ENCODE measurements at regions not wholly inside any gene's neighbourhood (a gene's known extent, or its start where the extent isn't known, plus 50 kb on each side); places are given as distances from the start of the nearest gene placed in this dataset.

DNA sequence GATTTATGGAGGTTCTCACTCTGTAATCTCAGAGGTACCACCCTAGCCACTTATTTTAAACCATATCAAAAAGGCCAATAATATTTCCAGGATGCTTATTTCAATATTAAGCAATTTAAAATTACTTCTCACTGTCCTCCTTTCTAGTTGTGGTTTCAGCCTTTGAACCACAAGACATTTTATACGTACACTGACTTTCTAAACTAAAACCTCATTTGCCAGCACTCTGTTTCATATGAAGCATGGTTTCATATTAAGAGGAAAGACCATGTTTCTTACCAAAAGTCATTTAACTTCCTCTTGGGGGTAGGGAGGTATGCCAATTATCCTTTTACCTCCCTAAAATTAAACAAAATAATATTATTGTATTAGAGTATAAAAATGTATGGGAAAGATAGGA, 399.8 kb downstream of the CDH7 start:
- ATAC-seq (no peak), DNase-seq (ENCODE audit: low spot score) (no peak)

DNA sequence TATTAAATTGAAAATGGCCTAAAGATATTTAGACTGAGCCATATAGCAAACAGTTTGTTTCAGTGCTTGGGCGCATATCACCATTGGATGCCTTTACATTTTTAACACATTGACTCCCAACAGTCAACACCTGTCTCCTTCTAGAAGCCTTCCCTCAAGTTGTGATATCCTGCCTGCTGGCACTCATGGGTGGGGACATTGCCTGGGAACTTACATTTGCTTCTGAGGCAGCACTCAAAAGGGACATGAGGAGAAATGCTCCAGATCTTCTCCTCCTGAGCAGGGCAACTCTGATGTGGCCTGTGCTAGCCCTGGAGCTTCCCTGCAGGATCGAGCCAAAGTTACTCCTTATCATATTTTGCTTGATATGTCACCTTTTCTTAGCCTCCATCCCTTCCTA, 392.2 kb downstream of the CDH7 start:
- no peak for DNase-seq (ENCODE audit: low spot score)

DNA sequence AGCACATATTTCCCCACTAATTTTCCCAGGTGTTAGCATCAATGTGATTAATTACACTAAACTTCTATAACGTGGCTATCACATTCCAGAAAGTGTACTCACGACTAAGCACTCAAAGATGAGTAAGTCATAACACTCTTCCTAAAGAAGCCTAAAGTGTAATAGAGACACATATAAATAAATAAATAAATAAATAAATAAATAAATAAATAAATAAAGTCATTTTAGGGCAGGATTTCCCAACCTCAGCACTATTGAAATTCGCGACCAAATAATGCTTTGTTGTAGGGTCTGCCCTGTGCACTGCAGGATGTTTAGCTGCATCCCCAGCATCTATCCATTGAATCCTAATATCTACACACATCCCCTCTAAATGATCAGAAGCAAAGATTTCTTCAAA, 390.9 kb downstream of the CDH7 start:
- no peak for ATAC-seq
- no peak for DNase-seq (ENCODE audit: low spot score)

More for the DNA sequence above, 392.2 kb downstream of the CDH7 start:
- ATAC-seq, result no peak

DNA sequence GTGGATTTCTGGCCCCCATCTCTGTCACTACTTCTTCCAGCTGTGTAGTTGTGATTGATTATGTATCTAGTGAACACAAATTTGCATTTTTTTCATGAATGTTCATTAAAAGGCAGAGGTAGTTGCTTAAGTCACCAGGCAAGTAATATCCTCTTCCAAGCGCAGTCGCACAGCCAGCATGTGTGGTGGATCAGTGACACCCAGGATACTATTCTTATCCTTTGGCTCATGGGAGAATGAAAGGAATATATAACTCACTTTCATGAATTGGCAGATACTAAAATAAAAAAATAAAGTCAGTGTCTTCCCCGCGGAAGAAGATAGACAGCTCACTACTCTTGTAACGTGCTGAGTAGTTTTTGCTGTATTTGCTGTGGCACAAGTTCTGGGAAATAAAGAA, 387.8 kb downstream of the CDH7 start:
- no peak for ATAC-seq

DNA sequence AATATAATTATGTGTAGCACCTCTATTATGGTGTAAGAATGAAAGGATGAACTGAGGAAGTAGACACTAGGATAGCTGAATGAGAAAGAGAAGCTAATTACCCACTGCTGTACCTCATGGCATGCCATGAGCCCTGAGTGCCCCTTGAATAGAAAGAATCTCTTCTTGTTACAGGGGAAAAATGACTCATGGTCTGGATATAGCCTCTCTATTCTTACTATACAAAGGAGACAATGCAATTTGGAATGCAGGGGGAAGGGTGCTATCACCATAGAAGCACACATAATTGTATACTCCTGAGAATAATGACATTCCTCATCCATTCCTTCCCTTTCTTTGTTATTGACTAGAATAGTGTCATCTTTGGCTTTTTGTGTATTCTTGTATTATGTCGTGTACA, 385.2 kb downstream of the CDH7 start:
- DNase-seq (ENCODE audit: low spot score) (no peak), ATAC-seq (no peak)

More for the DNA sequence above, 387.8 kb downstream of the CDH7 start:
- DNase-seq (ENCODE audit: low spot score), result no peak

DNA sequence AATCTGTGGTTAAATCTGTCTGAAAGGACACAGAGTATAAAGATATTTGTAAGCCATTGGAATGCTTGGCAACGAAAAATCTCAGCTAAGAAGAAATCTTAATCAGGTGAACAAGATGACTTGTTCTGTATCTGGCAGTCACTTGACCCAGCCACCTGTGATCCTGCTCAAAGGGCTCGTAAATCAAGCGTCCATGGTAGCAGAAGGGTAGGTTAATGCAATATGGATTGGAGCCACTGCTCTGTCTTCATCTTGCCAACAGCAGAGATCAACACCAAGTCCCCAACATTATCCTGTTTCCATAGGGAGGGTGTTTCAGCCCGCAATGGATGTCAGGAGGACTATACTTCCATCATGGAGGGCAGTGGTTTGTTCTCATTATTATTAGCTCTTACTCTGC, 378.4 kb downstream of the CDH7 start:
- ATAC-seq (no peak), DNase-seq (ENCODE audit: low spot score) (no peak)

DNA sequence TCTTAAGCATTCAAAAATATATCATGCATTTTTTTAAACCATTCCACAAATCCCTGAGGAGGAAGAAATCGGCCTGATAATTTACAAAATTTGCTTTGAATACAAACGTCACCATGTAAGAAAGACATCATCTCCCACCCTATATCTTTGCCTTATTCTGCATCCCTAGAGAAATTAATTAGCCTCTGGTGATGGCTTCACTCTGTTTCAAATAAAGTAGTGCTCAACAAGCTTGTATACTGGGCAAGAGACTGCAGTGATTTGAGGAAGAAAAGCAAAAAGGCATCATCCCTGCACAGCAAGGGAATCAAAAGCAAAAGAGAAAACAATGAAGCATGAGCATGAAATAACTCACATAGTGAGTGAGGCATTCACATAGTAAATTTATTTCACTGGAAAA, 375.5 kb downstream of the CDH7 start:
- ATAC-seq (no peak), DNase-seq (ENCODE audit: low spot score) (no peak)

DNA sequence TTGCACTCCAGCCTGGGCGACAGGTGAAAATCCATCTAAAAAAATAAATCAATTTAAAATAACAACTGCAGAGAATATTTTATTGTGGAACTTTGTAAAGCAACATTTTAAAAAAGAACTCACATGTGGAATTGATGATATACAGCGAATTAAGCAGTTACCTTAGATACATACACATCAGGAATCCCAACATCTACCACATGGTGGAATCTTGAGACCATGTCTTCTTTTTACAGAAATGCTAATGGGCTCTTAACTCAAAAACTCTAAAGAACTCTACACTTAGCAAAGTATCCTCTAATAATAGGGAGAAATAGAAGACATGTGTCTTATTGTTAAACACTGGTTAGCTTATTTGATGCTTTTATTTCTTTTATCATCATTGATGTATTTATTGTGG, 373.6 kb downstream of the CDH7 start:
- ATAC-seq (no peak), DNase-seq (ENCODE audit: low spot score) (no peak)

DNA sequence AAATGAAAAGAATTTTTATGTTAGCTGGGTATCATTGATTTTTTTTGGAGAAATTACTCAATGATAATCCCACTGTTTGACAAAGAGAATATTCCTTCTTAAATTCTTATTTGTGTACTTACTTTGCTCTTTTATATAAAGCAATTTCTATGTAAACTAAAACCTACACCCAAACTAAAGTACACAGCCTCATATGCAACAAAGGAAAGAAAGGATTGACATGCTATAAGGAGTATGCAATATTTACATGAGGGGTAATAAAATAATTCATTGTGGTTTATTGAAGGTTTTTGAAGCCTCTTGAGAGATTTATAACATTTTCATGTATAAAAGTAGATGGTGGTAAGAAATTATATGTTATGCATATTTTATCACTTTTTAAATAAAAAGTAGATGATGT, 368.5 kb downstream of the CDH7 start:
- ATAC-seq (no peak), DNase-seq (ENCODE audit: low spot score) (no peak)

DNA sequence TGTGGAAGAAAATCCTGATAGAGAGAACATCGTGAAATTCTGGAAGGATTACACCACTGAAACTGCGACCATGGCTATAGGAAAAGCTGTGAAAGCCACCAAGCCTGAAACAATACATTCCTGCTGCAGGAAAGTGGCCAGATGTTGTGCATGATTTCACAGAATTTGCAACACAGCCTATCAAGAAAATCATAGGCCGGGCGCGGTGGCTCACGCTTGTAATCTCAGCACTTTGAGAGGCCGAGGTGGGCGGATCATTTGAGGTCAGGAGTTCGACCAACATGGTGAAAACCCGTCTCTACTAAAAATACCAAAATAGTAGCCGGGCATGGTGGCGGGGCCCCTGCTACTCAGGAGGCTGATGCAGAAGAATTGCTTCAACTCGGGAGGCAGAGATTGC, 360.2 kb downstream of the CDH7 start:
- ATAC-seq, result no peak
- no peak for DNase-seq (ENCODE audit: low spot score)

DNA sequence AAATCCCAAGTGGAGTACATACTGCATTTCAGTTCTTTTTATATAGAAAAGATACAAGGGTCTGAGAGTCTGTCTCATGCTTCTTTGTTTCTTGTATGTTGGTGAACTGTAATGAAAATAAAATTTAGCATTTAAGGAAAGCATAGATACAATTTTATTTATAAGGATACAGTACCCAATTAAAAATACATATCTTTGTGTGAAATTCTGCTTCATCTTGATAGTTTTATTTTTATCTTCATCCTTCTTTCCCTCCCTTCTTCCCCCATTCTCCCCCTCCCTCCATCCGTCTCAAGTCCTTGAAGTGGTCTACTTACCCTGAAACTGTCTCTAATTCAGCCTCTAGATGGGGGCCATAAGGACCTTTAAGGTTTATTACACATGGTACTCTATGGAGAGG, 359.8 kb downstream of the CDH7 start:
- no peak for DNase-seq (ENCODE audit: low spot score)
- ATAC-seq, result no peak

DNA sequence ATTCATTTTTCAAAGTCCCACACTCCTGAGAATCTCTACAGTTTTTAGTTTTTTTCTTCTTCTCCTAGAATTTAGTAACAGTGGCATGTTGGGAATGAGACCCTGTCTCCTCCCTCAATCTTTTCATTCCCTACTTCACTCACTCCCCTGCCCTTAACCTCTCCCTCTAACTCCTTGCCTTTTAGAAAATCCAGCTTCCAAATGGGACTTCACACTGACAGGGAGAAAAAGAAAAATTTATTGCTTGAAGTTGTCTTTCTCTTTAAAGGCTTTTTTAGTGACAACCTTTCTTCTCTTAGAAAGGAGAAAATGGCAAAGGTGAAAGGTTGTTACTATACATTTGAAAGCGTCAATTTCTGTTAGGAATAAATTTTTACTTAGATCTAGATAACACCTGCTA, 359.2 kb downstream of the CDH7 start:
- ATAC-seq (no peak), DNase-seq (ENCODE audit: low spot score) (no peak)

DNA sequence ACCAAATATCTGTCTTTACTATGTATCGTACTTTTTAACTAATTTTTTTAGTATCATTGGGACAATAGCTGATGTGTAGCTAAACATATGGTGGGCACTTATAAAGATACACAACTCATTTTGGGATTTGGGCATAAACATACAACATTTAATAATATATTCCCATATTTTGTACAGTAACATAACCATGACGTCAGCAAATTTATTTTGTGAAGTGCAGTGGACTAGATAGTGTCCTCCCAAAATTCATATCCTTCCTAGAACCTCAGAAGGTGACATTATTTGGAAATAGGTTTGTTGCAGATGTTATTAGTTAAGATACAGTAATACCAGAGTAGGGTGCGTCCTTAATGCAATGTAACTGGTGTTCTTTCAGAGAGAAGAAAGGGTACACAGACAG, 356.7 kb downstream of the CDH7 start:
- no peak for DNase-seq (ENCODE audit: low spot score)
- ATAC-seq, result no peak

DNA sequence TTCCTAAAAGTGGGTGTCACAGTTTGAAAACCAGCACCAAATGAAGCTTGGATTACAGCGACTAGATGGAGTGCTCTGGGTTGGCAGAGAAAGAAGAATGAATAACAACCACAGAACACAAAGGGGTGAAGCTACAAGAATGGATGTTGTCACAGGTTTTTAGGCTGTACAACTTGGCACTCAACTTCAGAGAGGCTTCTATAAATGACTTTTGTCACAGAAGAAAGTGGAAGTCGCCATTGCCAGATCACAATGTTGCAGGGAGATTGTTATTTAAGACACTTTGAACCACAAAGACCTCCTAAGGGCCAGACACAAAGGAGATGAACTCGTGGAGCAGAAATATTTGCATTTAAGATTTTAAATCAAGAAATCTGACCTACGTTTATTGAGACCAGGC, 354.2 kb downstream of the CDH7 start:
- DNase-seq (ENCODE audit: low spot score), result no peak
- no peak for ATAC-seq

DNA sequence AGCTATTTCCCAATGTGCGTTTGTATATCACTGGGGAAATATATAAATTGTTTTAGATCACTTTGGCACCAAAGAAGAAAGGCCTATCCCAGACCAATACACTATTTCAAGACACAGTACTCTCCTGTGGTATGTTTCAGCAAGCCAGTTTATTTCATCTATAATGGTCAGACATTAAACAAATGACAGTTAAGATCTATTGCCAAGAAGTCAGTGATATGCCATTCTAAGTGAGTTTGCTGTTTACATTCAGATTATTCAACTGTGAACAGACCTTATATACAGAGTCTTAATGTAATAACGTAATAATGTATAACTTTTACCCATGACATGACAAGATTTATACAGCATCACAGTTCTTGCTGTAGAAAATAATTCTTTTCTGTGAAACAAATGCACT, 352.7 kb downstream of the CDH7 start:
- DNase-seq (ENCODE audit: low spot score) (no peak), ATAC-seq (no peak)

DNA sequence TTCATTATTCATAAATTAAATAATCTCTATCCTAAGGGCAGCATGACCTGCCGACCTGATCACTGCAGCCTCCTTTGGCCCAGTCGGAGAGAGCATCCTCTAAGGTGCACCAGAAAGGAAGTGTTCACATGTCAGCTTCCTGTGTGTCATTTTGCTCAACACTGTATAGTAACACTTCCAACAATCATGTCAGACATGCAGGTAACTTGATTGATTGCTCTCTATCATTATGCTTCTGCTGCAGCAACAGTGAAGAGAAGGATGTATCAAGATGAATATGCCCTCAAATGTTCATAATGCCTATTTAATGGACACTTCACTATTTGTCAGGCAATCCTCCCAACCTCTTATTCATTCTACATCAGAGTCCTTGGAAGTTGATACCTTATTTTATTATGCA, 332.3 kb downstream of the CDH7 start:
- ATAC-seq (no peak), DNase-seq (ENCODE audit: low spot score) (no peak)

DNA sequence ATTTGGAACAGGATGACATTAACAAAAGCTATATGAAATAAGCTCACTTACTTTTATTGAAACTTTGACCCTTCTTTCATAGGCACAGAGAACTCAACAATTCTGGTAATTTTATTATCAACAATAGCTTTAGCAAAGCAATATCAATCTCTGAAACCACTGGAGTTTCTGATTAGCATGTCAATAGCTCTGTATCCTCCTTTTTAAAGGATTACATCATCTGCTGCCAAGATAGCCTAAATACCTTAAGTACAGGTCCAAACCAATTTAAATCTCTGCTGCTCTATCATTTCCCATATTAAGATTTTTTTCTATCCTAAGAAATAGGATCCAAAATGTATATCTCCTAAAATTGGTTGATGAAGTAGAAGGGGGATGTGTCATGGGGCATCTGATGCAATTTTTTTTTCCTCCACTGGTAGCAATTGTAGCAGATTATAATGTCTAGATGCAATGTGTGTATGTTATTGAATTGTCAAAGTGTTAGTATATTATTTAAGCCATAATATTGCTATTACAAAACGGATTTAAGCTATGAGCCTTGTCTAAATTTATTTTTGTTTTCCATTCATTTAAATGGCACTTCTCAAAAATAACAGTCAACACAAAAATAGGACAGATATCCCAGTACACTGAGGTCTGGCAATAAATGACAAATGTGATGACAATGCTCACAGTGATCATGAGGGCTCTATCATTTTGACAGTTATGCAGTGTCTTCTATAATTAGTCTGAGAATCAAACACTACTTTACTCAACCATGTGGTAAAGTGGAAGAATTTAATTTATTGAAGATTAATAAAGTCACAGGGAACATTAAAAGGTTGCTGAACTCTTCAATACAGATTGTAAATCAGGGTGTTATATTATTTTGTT, 328.4 kb downstream of the CDH7 start:
- ATAC-seq (no peak), DNase-seq (ENCODE audit: low spot score) (no peak)

DNA sequence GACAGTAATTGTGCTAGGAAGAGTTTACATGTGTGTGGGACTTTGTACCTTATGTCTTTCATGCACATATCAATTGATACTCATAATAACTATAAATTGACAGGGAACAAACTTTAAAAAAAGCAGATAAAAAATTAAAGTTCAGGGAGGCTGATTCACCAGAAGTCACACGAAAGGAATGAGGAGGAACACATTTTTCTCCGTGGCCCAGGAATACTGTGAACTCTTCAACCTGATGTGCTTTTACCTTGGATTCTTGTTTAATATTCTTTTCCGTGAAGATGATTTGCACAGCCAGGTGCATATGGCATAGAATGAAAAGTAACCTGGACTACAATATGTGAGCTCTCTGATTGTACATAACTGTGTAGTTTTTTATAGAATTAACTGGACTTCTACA, 326.3 kb downstream of the CDH7 start:
- DNase-seq (ENCODE audit: low spot score) (no peak), ATAC-seq (no peak)

DNA sequence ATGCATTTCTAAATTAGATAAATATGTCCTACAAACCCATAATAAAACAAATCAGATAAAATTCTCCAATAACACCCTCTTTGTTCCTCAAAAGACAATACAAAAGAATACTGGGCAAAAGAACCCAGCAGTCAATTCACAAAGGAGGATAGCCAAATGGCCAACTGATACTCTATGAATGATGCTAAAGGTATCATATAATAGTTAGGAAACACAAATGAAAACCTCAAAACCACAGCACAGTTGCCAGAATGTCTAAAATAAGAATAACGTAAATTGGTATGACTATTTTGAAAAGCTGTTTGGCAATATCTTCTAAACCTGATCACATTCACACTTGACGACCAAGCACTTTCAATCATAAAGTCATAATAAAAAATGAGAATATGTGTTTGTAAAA, 315.4 kb downstream of the CDH7 start:
- no peak for DNase-seq (ENCODE audit: low spot score)
- ATAC-seq, result no peak

DNA sequence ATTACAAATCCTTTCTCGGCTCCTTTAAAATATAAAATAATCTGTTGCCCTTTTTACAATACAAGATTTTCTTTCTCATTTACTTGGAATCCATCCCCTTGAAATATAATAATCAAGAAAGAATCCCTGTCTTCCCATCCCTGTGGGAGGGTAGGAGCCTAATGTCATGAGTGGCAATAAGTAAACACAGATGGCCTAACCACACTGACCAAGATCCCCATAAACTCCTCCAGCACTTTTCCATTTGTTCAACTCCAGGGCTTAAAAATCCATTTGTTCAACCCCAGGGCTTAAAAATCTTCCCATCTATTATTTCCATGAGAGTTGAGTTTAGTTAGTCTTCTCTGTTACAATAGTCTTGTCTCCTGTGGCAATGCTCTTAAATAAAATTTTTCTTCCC, 297.6 kb downstream of the CDH7 start:
- no peak for ATAC-seq
- DNase-seq (ENCODE audit: low spot score), result no peak

DNA sequence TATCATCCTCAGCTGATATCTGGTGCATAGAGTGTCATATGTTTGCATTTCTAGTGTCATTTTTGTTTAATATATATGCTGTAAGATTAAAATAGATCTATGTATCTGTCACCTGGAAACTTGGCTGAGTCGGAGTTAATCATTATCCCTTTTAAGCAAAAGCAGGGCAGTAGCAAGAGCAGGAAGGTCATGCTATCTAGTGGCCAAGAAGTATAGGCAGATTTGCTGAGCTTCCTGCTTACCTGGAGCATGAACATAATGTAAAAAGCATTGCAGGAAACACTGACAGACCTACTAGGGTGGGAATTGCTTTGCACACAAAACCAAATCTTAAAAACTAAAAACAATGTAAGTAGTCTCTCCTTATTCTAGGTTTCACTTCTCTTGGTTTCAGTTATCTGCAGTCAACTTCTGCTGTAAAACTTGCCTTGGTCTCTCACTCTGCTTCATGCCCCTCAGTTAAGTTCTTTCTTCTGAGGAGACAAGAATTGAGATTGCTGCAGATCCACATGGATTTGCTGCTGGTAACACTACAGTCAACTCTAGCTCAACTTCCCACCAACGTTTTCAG, 295.3 kb downstream of the CDH7 start:
- DNase-seq (ENCODE audit: low spot score) (no peak), ATAC-seq (peak; percentile 86)

DNA sequence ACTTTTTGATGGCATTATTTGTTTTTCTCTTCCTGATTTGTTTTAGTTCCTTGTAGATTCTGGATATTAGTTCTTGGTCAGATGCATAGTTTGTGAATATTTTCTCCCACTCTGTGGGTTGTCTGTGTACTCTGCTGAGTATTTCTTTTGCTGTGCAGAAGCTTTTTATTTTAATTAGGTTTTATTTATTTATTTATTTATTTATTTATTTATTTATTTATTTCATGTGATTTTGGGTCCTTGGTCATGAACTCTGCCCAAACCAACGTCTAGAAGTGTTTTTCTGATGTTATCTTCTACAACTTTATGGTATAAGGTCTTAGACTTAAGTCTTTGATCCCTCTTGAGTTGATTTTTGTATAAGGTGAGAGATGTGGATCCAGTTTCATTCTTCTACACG, 292.2 kb downstream of the CDH7 start:
- ATAC-seq (no peak), DNase-seq (ENCODE audit: low spot score) (no peak)

DNA sequence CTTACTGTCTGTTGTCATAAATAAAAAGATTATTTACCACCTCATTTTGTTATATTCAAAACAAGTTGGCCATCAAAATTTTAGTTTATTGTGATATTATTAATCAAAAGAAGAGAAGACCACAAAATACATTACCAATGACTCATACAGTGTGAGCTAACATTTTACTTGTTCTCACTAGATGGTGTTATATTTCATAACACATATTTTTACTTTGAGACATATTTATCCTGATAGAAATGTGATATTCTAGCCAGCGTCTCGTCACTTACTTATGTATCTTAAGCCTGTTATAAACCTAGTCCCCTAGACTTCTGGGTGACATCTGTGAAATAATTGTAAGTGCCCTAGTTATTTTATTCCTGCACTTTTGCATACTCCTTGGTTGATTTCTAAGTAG, 263.2 kb downstream of the CDH7 start:
- no peak for ATAC-seq
- DNase-seq (ENCODE audit: low spot score), result no peak
